ENCODE measurements at regions not wholly inside any gene's neighbourhood (a gene's known extent, or its start where the extent isn't known, plus 50 kb on each side); places are given as distances from the start of the nearest gene placed in this dataset.

GRCh38 chr14:84252706-84253105 lies 1277.2 kb upstream of the FLRT2 start:
- DNase-seq (ENCODE audit: low spot score) (no peak), ATAC-seq (no peak)
- POLR2A ChIA-PET = no interaction called here
- Mint-ChIP-seq H3K9me3 (no peaks in the 10 kb centered on the region), H3K27ac (no peak overlapping the region), H3K4me3 (no peak overlapping the region), H3K36me3 (no peaks in the 10 kb centered on the region), H3K4me1 (peaks cover 36% of the 10 kb centered on the region), H3K27me3 (ENCODE audit: low read depth) (no peaks in the 10 kb centered on the region)
- CTCF ChIA-PET = no interaction called here
- no peak for TF ChIP-seq ZNF512 (CRISPR knock-in tag; IDR thresholded peaks at IDR 0.05; ENCODE audit: borderline replicate concordance)
- TF ChIP-seq SOX15 (CRISPR knock-in tag; IDR thresholded peaks at IDR 0.05) = no peak
- TF ChIP-seq ELF4 (CRISPR knock-in tag; IDR thresholded peaks at IDR 0.05; ENCODE audit: low read depth) = no peak
- no peak for TF ChIP-seq ZBTB43 (CRISPR knock-in tag; IDR thresholded peaks at IDR 0.05)
- no peak for TF ChIP-seq SMAD3 (CRISPR knock-in tag; IDR thresholded peaks at IDR 0.05; ENCODE audit: borderline replicate concordance)
- TF ChIP-seq ZNF281 (CRISPR knock-in tag; IDR thresholded peaks at IDR 0.05) = no peak
- no peak for TF ChIP-seq EMX1 (CRISPR knock-in tag; IDR thresholded peaks at IDR 0.05)
- no peak for TF ChIP-seq MLX (CRISPR knock-in tag; IDR thresholded peaks at IDR 0.05)
- no peak for TF ChIP-seq TEAD1 (CRISPR knock-in tag; IDR thresholded peaks at IDR 0.05)
- no peak for TF ChIP-seq ZNF671 (CRISPR knock-in tag; IDR thresholded peaks at IDR 0.05)
- TF ChIP-seq CREB1 (CRISPR knock-in tag; IDR thresholded peaks at IDR 0.05) = no peak
- TF ChIP-seq NR1H2 (CRISPR knock-in tag; IDR thresholded peaks at IDR 0.05) = no peak
- no peak for TF ChIP-seq FOXP4 (CRISPR knock-in tag; IDR thresholded peaks at IDR 0.05)

- no peaks in the 10 kb centered on the region for H3K27me3 Mint-ChIP-seq (ENCODE audit: low read depth)
- CTCF ChIA-PET = interaction anchor here (1.1 kb wide), 1 partner anchor 75 kb away, joined by 4 read pairs; no protein-coding TSS in a partner anchor
- ATAC-seq = no peak
Measured at GRCh38 chr14:84253326-84253725, 1276.6 kb upstream of the FLRT2 start.

More at GRCh38 chr14:84253326-84253725, 1276.6 kb upstream of the FLRT2 start:
- Mint-ChIP-seq H3K27ac (no peak overlapping the region), H3K36me3 (no peaks in the 10 kb centered on the region), H3K4me1 (peaks cover 33% of the 10 kb centered on the region), H3K9me3 (no peaks in the 10 kb centered on the region), H3K4me3 (no peak overlapping the region)
- TF ChIP-seq E2F1 (CRISPR knock-in tag; IDR thresholded peaks at IDR 0.05) (no peak), ATF6 (CRISPR knock-in tag; IDR thresholded peaks at IDR 0.05) (no peak), NR1H2 (CRISPR knock-in tag; IDR thresholded peaks at IDR 0.05) (no peak)
- DNase-seq (ENCODE audit: low spot score) = no peak
- POLR2A ChIA-PET = no interaction called here

All from WTC11 (cell line).